ENCODE measurements at regions not wholly inside any gene's neighbourhood (a gene's known extent, or its start where the extent isn't known, plus 50 kb on each side); places are given as distances from the start of the nearest gene placed in this dataset.
"Not testable (repeated sequence)": the region's sequence is repeated elsewhere in the genome, so short reads cannot be mapped to it uniquely, and the experiment has no call there.

GRCh38 chr20:19129306-19129705 is 83.1 kb upstream of the SLC24A3 start:
- Histone ChIP-seq H3K36me3 (no peaks in the 10 kb centered on the region), H3K4me3 (no peak overlapping the region), H3K4me1 (no peaks in the 10 kb centered on the region), H3K27ac (no peak overlapping the region), H3K9me3 (no peaks in the 10 kb centered on the region), H3K27me3 (no peaks in the 10 kb centered on the region)
- intact Hi-C loops (cut with DNase I) = no loop called here
- 73 to 86% methylated on average over 1 of the region's 1 CpG for WGBS, 2 donors
- no peak for DNase-seq
- TF ChIP-seq POLR2A (IDR thresholded peaks at IDR 0.05) (no peak), CTCF (IDR thresholded peaks at IDR 0.05) (no peak)

GRCh38 chr20:19129976-19130612 is 82.3 kb upstream of the SLC24A3 start:
- no peak for DNase-seq
- no peak for TF ChIP-seq POLR2A (IDR thresholded peaks at IDR 0.05)
- no peak for TF ChIP-seq CTCF (IDR thresholded peaks at IDR 0.05)
- Histone ChIP-seq H3K4me3 (no peak overlapping the region), H3K27me3 (no peaks in the 10 kb centered on the region), H3K9me3 (no peaks in the 10 kb centered on the region), H3K4me1 (no peaks in the 10 kb centered on the region), H3K36me3 (no peaks in the 10 kb centered on the region), H3K27ac (no peak overlapping the region)
- 51 to 57% methylated on average over 3 to 4 of the region's 5 CpGs for WGBS, 2 donors
- intact Hi-C loops (cut with DNase I) = no loop called here

GRCh38 chr20:19130613-19130984 is 81.8 kb upstream of the SLC24A3 start:
- intact Hi-C loops (cut with DNase I) = no loop called here
- Histone ChIP-seq H3K4me3 (no peak overlapping the region), H3K4me1 (no peaks in the 10 kb centered on the region), H3K27ac (no peak overlapping the region), H3K27me3 (no peaks in the 10 kb centered on the region), H3K9me3 (no peaks in the 10 kb centered on the region), H3K36me3 (no peaks in the 10 kb centered on the region)
- DNase-seq = no peak
- no peak for TF ChIP-seq POLR2A (IDR thresholded peaks at IDR 0.05)
- WGBS, 2 donors = 71 to 79% methylated on average over 3 of the region's 4 CpGs

GRCh38 chr20:19137641-19138040 is 74.8 kb upstream of the SLC24A3 start:
- no peaks in the 10 kb centered on the region for H3K4me1 ChIP-seq
- intact Hi-C loops (cut with DNase I) = no loop called here
- no peaks in the 10 kb centered on the region for H3K36me3 ChIP-seq
- no peak overlapping the region for H3K27ac ChIP-seq
- H3K4me3 ChIP-seq = no peak overlapping the region
- H3K9me3 ChIP-seq = peaks cover 0 to 9% (median 5%) of the 10 kb centered on the region in 3 donors
- H3K27me3 ChIP-seq = no peaks in the 10 kb centered on the region
- DNase-seq = no peak
- 57 to 65% methylated on average over 3 of the region's 3 CpGs for WGBS, 2 donors
- TF ChIP-seq CTCF (IDR thresholded peaks at IDR 0.05) (no peak), POLR2A (IDR thresholded peaks at IDR 0.05) (no peak)

GRCh38 chr20:19138758-19139157 is 73.7 kb upstream of the SLC24A3 start:
- Histone ChIP-seq H3K27ac (no peak overlapping the region), H3K36me3 (no peaks in the 10 kb centered on the region), H3K9me3 (peaks cover 0 to 9% (median 5%) of the 10 kb centered on the region in 3 donors), H3K4me1 (no peaks in the 10 kb centered on the region), H3K27me3 (no peaks in the 10 kb centered on the region), H3K4me3 (no peak overlapping the region)
- DNase-seq = no peak
- whole genome bisulfite sequencing, 2 donors = 22 to 67% methylated on average over 1 of the region's 1 CpG
- no peak for TF ChIP-seq POLR2A (IDR thresholded peaks at IDR 0.05)
- TF ChIP-seq CTCF (IDR thresholded peaks at IDR 0.05) = no peak
- intact Hi-C loops (cut with DNase I) = no loop called here

- H3K36me3 ChIP-seq; H3K4me3 ChIP-seq; H3K4me1 ChIP-seq; H3K27ac ChIP-seq; DNase-seq; H3K9me3 ChIP-seq; intact Hi-C loops (cut with DNase I); H3K27me3 ChIP-seq: not testable (repeated sequence)
- WGBS, 2 donors = 61 to 75% methylated on average over 1 to 2 of the region's 2 CpGs
These were observed 72.9 kb upstream of the SLC24A3 start for GRCh38 chr20:19139584-19139983.
